HepG2 (cell line): ENCODE measurements at regions not wholly inside any gene's neighbourhood (a gene's known extent, or its start where the extent isn't known, plus 50 kb on each side); places are given as distances from the start of the nearest gene placed in this dataset.

ENCODE experiments used
- ATAC-seq: fragments of 200-7000 bp; cut with Tn5 transposase; 3 replicates; pipeline ENCODE4 v1.9.1; 2020; ENCODE audit warnings: mild to moderate bottlenecking, moderate library complexity
- BruUV-seq: library from RNA; stranded (reverse); fragments of 400-500 nt; replicated peaks from 2 replicates; lab custom pipeline; 2021; lab: Mats Ljungman, UMichigan
- CTCF ChIA-PET: fragments of 300-600 bp; formaldehyde crosslinking; extraction: SDS; loops from one replicate; lab custom pipeline; 2021; ENCODE audit warnings: low total read pairs, inconsistent platforms, low intra/inter-chr PET ratio; lab: Yijun Ruan, JAX
- POLR2A ChIA-PET: fragments of 350-600 bp; sonication (Branson Sonifier 250); formaldehyde crosslinking; loops from one replicate; lab custom pipeline; 2020; ENCODE audit warnings: antibody characterized with exemption, inconsistent platforms; lab: Yijun Ruan, JAX
- DNase-seq: peaks from one replicate; pipeline ENCODE4 v3.0.0-alpha.2; 2015; ENCODE audit warnings: low spot score
- FAIRE-seq: peaks from 3 replicates; lab custom pipeline; 2011; peaks lifted over from hg19 to GRCh38; lab: Jason Lieb, UNC
- H2AFZ ChIP-seq: one replicate; pipeline ENCODE4 v1.6.1; 2011; ENCODE audit warnings: low read length, inconsistent platforms
- H3K27ac ChIP-seq: fragments of 300-600 bp; 3 replicates; pipeline ENCODE4 v1.8.0; 2011; ENCODE audit warnings: mixed run types, mild to moderate bottlenecking, mixed read lengths, low read length, inconsistent platforms; ENCODE audit not compliant: insufficient read depth; ENCODE audit errors: extremely low read length
- H3K27me3 ChIP-seq, 2 experiments: fragments of 200-600 bp in 1 of 2; 2 replicates in 1 of 2; 3 replicates in 1 of 2; pipeline versions ENCODE4 v1.6.0 to v1.8.0; 2011; ENCODE audit warnings: low read length in 2 of 2, mild to moderate bottlenecking in 2 of 2, moderate library complexity in 2 of 2, inconsistent platforms in 1 of 2; ENCODE audit not compliant: insufficient read depth in 2 of 2, control insufficient read depth in 1 of 2
- H3K36me3 ChIP-seq, 2 experiments: fragments of 200-600 bp in 1 of 2; replicated peaks in 1 of 2; 2 replicates in 1 of 2; 3 replicates in 1 of 2; pipeline versions ENCODE4 v1.5.1 to v1.8.0; 2011; ENCODE audit warnings: low read length in 2 of 2, inconsistent platforms in 1 of 2; ENCODE audit not compliant: insufficient read depth in 2 of 2, control insufficient read depth in 1 of 2
- H3K4me1 ChIP-seq: 2 replicates; pipeline ENCODE4 v1.5.1; 2012; ENCODE audit warnings: low read length, inconsistent platforms; ENCODE audit not compliant: insufficient read depth
- H3K4me2 ChIP-seq: 2 replicates; pipeline ENCODE4 v1.6.0; 2011; ENCODE audit warnings: low read depth, low read length, inconsistent platforms
- H3K4me3 ChIP-seq, 3 experiments: fragments of 200-600 bp in 1 of 3; sonication (generic), shearing (Covaris generic) in 1 of 3; replicated peaks in 1 of 3; 2 replicates each; pipeline ENCODE4 v1.5.1; 2011 to 2016; ENCODE audit warnings: low read length in 3 of 3, inconsistent platforms in 2 of 3, low read depth in 2 of 3, mild to moderate bottlenecking in 2 of 3, control low read depth in 1 of 3, mixed read lengths in 1 of 3; ENCODE audit not compliant: insufficient read depth in 1 of 3
- H3K79me2 ChIP-seq: one replicate; pipeline ENCODE4 v1.6.1; 2011; ENCODE audit warnings: low read length, inconsistent platforms; ENCODE audit not compliant: insufficient read depth
- H3K9ac ChIP-seq: 2 replicates; pipeline ENCODE4 v1.6.0; 2011; ENCODE audit warnings: mild to moderate bottlenecking, low read depth, low read length, inconsistent platforms; ENCODE audit not compliant: insufficient read depth
- H3K9me3 ChIP-seq: 2 replicates; pipeline ENCODE4 v1.5.1; 2012; ENCODE audit warnings: mild to moderate bottlenecking, low read length
- H4K20me1 ChIP-seq: 2 replicates; pipeline ENCODE4 v1.6.0; 2011; ENCODE audit warnings: inconsistent platforms, mild to moderate bottlenecking, low read length, moderate library complexity; ENCODE audit not compliant: insufficient read depth
- CBX5 ChIP-seq: sonication (generic); formaldehyde crosslinking; IDR thresholded peaks from 2 replicates; pipeline ENCODE4 v1.4.0; 2020; ENCODE audit warnings: missing genetic modification reagents, borderline replicate concordance
- IRF2 ChIP-seq: IDR thresholded peaks from 2 replicates; pipeline ENCODE4 v1.6.1; 2018; ENCODE audit warnings: missing genetic modification reagents, missing compliant biosample characterization
- KAT7 ChIP-seq: IDR thresholded peaks from 2 replicates; pipeline ENCODE4 v1.6.1; 2018; ENCODE audit warnings: borderline replicate concordance, missing compliant biosample characterization
- PRMT3 ChIP-seq: sonication (generic); formaldehyde crosslinking; IDR thresholded peaks from 2 replicates; pipeline ENCODE4 v1.8.1; 2022; ENCODE audit warnings: low read depth, mild to moderate bottlenecking, moderate library complexity, missing genetic modification reagents, borderline replicate concordance
- SAFB2 ChIP-seq: sonication (generic); formaldehyde crosslinking; IDR thresholded peaks from 2 replicates; pipeline ENCODE4 v1.5.1; 2020; ENCODE audit warnings: missing genetic modification reagents, low read depth, mild to moderate bottlenecking, borderline replicate concordance
- ZBTB20 ChIP-seq: sonication (generic); formaldehyde crosslinking; IDR thresholded peaks from 2 replicates; pipeline ENCODE4 v1.8.1; 2023; ENCODE audit warnings: missing genetic modification reagents, low read depth, mild to moderate bottlenecking, borderline replicate concordance
- ZBTB37 ChIP-seq: sonication (generic); formaldehyde crosslinking; IDR thresholded peaks from 2 replicates; pipeline ENCODE4 v1.4.0; 2020; ENCODE audit warnings: mild to moderate bottlenecking, missing genetic modification reagents
- ZSCAN25 ChIP-seq: sonication (generic); formaldehyde crosslinking; IDR thresholded peaks from 2 replicates; pipeline ENCODE4 v1.8.0; 2022; ENCODE audit warnings: mild to moderate bottlenecking, missing genetic modification reagents
- WGBS: methylation state at CpG from one replicate; pipeline ENCODE4 v1.1.6; 2017; ENCODE audit warnings: low lambda C conversion rate; 5-methylcytosine and 5-hydroxymethylcytosine counted together
- in situ Hi-C: cut with HindIII; loops from 2 replicates; pipeline ENCODE4 v1.10.0; 2017; ENCODE audit warnings: low pct_unique_long_range_greater_than_20kb; ENCODE audit not compliant: extremely low pct_ligation_motif_present
- intact Hi-C: fragments of 100-400 bp; cut with micrococcal nuclease; formaldehyde crosslinking; loops from one replicate; pipeline ENCODE4 v1.10.0; 2022; ENCODE audit not compliant: unreplicated experiment
- TF ChIP-seq, protein P1 (sequence below): sonication (generic); formaldehyde crosslinking; conservative IDR thresholded peaks from 2 replicates; pipeline ENCODE4 v1.8.0; 2022; ENCODE audit warnings: missing genetic modification reagents

GRCh38 chr1:4058122-4058521, 158.1 kb upstream of the C1orf174 start:
- Histone ChIP-seq H3K9ac (no peak overlapping the region), H3K4me3 (no peak overlapping the region), H3K27ac (no peak overlapping the region), H3K9me3 (no peaks in the 10 kb centered on the region), H4K20me1 (no peaks in the 10 kb centered on the region), H3K4me1 (no peaks in the 10 kb centered on the region), H3K36me3 (no peaks in the 10 kb centered on the region), H3K4me2 (no peak overlapping the region), H3K27me3 (peaks cover 8 to 30% of the 10 kb centered on the region in 2 experiments; a peak in 4 of 5 replicates), H2AFZ (no peak overlapping the region), H3K79me2 (no peaks in the 10 kb centered on the region)
- CTCF ChIA-PET: no interaction called here
- no peak for ATAC-seq
- POLR2A ChIA-PET: no interaction called here
- WGBS: 28% methylated on average over 6 of the region's 14 CpGs
- no peak for TF ChIP-seq ZBTB20
- TF ChIP-seq SAFB2 (CRISPR knock-in tag): no peak
- TF ChIP-seq ZBTB37 (CRISPR knock-in tag): no peak
- no peak for TF ChIP-seq CBX5 (CRISPR knock-in tag)
- no peak for TF ChIP-seq PRMT3
- no peak for TF ChIP-seq ZSCAN25 (CRISPR knock-in tag)
- no peak for TF ChIP-seq IRF2 (CRISPR knock-in tag)
- TF ChIP-seq, protein P1, sequence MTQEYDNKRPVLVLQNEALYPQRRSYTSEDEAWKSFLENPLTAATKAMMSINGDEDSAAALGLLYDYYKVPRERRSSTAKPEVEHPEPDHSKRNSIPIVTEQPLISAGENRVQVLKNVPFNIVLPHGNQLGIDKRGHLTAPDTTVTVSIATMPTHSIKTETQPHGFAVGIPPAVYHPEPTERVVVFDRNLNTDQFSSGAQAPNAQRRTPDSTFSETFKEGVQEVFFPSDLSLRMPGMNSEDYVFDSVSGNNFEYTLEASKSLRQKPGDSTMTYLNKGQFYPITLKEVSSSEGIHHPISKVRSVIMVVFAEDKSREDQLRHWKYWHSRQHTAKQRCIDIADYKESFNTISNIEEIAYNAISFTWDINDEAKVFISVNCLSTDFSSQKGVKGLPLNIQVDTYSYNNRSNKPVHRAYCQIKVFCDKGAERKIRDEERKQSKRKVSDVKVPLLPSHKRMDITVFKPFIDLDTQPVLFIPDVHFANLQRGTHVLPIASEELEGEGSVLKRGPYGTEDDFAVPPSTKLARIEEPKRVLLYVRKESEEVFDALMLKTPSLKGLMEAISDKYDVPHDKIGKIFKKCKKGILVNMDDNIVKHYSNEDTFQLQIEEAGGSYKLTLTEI: no peak
- TF ChIP-seq KAT7 (CRISPR knock-in tag): no peak
- BruUV-seq: no TSS peak
- no peak for DNase-seq
- in situ Hi-C loops (loop anchor here (25.0 kb wide), 1 partner anchor 146 kb away; the partner anchor contains the start of gene C1orf174), intact Hi-C loops (no loop called here)
- no peak for FAIRE-seq
